MM.1S (cell line): ENCODE measurements at regions not wholly inside any gene's neighbourhood (a gene's known extent, or its start where the extent isn't known, plus 50 kb on each side); places are given as distances from the start of the nearest gene placed in this dataset.
"Not testable (repeated sequence)": the region's sequence is repeated elsewhere in the genome, so short reads cannot be mapped to it uniquely, and the experiment has no call there.

Source experiments
- DNase-seq: peaks from one replicate; pipeline ENCODE4 v3.0.0-alpha.2; 2015
- H2AFZ ChIP-seq: fragments of 300-600 bp; sonication (generic); 2 replicates; pipeline ENCODE4 v1.6.0; 2016; ENCODE audit warnings: antibody characterized with exemption, low read length
- H3F3A ChIP-seq: fragments of 300-600 bp; sonication (generic); 2 replicates; pipeline ENCODE4 v1.6.1; 2016; ENCODE audit warnings: mild to moderate bottlenecking, antibody characterized with exemption, low read length, moderate library complexity, mixed read lengths; ENCODE audit not compliant: insufficient read depth
- H3K27ac ChIP-seq: fragments of 300-600 bp; sonication (generic); 2 replicates; pipeline ENCODE4 v1.5.1; 2016; ENCODE audit warnings: mild to moderate bottlenecking, low read length
- H3K27me3 ChIP-seq: fragments of 300-600 bp; sonication (generic); replicated peaks from 2 replicates; pipeline ENCODE4 v1.6.0; 2016; ENCODE audit warnings: low read length; ENCODE audit not compliant: insufficient read depth
- H3K36me3 ChIP-seq: fragments of 300-600 bp; sonication (generic); replicated peaks from 2 replicates; pipeline ENCODE4 v1.6.1; 2016; ENCODE audit warnings: mild to moderate bottlenecking, low read length, mixed read lengths; ENCODE audit not compliant: insufficient read depth
- H3K4me1 ChIP-seq: fragments of 300-600 bp; sonication (generic); 2 replicates; pipeline ENCODE4 v1.6.1; 2016; ENCODE audit warnings: low read length, mixed read lengths
- H3K4me2 ChIP-seq: fragments of 300-600 bp; sonication (generic); 2 replicates; pipeline ENCODE4 v1.6.0; 2016; ENCODE audit warnings: low read depth, low read length
- H3K4me3 ChIP-seq: fragments of 300-600 bp; sonication (generic); 2 replicates; pipeline ENCODE4 v1.5.1; 2016; ENCODE audit warnings: low read length, mixed read lengths
- H3K79me2 ChIP-seq: fragments of 300-600 bp; sonication (generic); 2 replicates; pipeline ENCODE4 v1.6.1; 2016; ENCODE audit warnings: mixed run types, low read length, mixed read lengths
- H3K9ac ChIP-seq: fragments of 300-600 bp; sonication (generic); 2 replicates; pipeline ENCODE4 v1.6.1; 2016; ENCODE audit warnings: low read length, mixed read lengths
- H3K9me2 ChIP-seq: fragments of 300-600 bp; sonication (generic); replicated peaks from 2 replicates; pipeline ENCODE4 v1.6.1; 2016; ENCODE audit warnings: mild to moderate bottlenecking, low read length, mixed read lengths; ENCODE audit not compliant: insufficient read depth
- H3K9me3 ChIP-seq: fragments of 300-600 bp; sonication (generic); replicated peaks from 2 replicates; pipeline ENCODE4 v1.6.1; 2016; ENCODE audit warnings: mild to moderate bottlenecking, low read length, mixed read lengths; ENCODE audit not compliant: insufficient read depth
- H4K20me1 ChIP-seq: fragments of 300-600 bp; sonication (generic); 2 replicates; pipeline ENCODE4 v1.6.1; 2016; ENCODE audit warnings: mild to moderate bottlenecking, low read length, moderate library complexity, mixed read lengths; ENCODE audit not compliant: insufficient read depth
- CTCF ChIP-seq: fragments of 300-600 bp; sonication (generic); IDR thresholded peaks from 2 replicates; pipeline ENCODE4 v1.5.1; 2016; ENCODE audit warnings: antibody characterized with exemption, low read length, mixed read lengths
- EZH2 ChIP-seq: fragments of 300-600 bp; sonication (generic); optimal IDR thresholded peaks from 2 replicates; pipeline ENCODE3; 2017; ENCODE audit warnings: low read depth, mild to moderate bottlenecking, antibody characterized with exemption, low read length, mixed read lengths
- EZH2phosphoT487 ChIP-seq: fragments of 300-600 bp; sonication (generic); IDR thresholded peaks from 2 replicates; pipeline ENCODE4 v1.6.1; 2018; ENCODE audit warnings: antibody characterized with exemption, low read length

GRCh38 chr7:125279961-125280360, 350.3 kb upstream of the POT1 start:
- TF ChIP-seq CTCF (no peak), EZH2phosphoT487 (no peak), EZH2 (no peak)
- H3K27ac ChIP-seq = no peak overlapping the region
- no peak overlapping the region for H3K4me2 ChIP-seq
- no peaks in the 10 kb centered on the region for H3F3A ChIP-seq
- no peak overlapping the region for H3K4me3 ChIP-seq
- peaks cover 7% of the 10 kb centered on the region for H3K4me1 ChIP-seq
- no peaks in the 10 kb centered on the region for H3K27me3 ChIP-seq
- H3K36me3 ChIP-seq = no peaks in the 10 kb centered on the region
- no peak for DNase-seq
- no peaks in the 10 kb centered on the region for H4K20me1 ChIP-seq
- no peaks in the 10 kb centered on the region for H3K9me3 ChIP-seq
- no peak overlapping the region for H2AFZ ChIP-seq
- no peak overlapping the region for H3K9ac ChIP-seq
- no peaks in the 10 kb centered on the region for H3K9me2 ChIP-seq
- no peaks in the 10 kb centered on the region for H3K79me2 ChIP-seq

GRCh38 chr7:125278318-125278717, 348.7 kb upstream of the POT1 start:
- Histone ChIP-seq H3K9me2 (no peaks in the 10 kb centered on the region), H3K79me2 (no peaks in the 10 kb centered on the region), H3K36me3 (no peaks in the 10 kb centered on the region), H4K20me1 (no peaks in the 10 kb centered on the region), H3F3A (no peaks in the 10 kb centered on the region), H3K4me2 (no peak overlapping the region), H3K9ac (no peak overlapping the region), H3K4me1 (no peaks in the 10 kb centered on the region), H3K27ac (no peak overlapping the region), H3K9me3 (no peaks in the 10 kb centered on the region), H3K4me3 (no peak overlapping the region), H2AFZ (no peak overlapping the region), H3K27me3 (no peaks in the 10 kb centered on the region)
- DNase-seq = no peak
- no peak for TF ChIP-seq EZH2phosphoT487
- no peak for TF ChIP-seq CTCF
- no peak for TF ChIP-seq EZH2

GRCh38 chr7:125274742-125275141, 345.1 kb upstream of the POT1 start:
- H3K4me2 ChIP-seq, H3K27ac ChIP-seq, H3K9me3 ChIP-seq, H3K9ac ChIP-seq, H2AFZ ChIP-seq, H3K4me3 ChIP-seq, DNase-seq, H3K79me2 ChIP-seq, H4K20me1 ChIP-seq, H3K4me1 ChIP-seq, H3F3A ChIP-seq, H3K9me2 ChIP-seq, H3K36me3 ChIP-seq, H3K27me3 ChIP-seq: not testable (repeated sequence)

- not testable (repeated sequence) for H3K27me3 ChIP-seq, H3K9ac ChIP-seq, DNase-seq, H3K4me1 ChIP-seq, H3K4me2 ChIP-seq, H4K20me1 ChIP-seq, H3K27ac ChIP-seq, H3K36me3 ChIP-seq, H3K79me2 ChIP-seq, H3F3A ChIP-seq, H3K9me2 ChIP-seq, H3K4me3 ChIP-seq, H3K9me3 ChIP-seq, H2AFZ ChIP-seq
Measured at GRCh38 chr7:125264174-125264856, 334.7 kb upstream of the POT1 start.

- H2AFZ ChIP-seq, H3K9ac ChIP-seq, H3K9me2 ChIP-seq, H4K20me1 ChIP-seq, H3F3A ChIP-seq, H3K27ac ChIP-seq, H3K4me2 ChIP-seq, H3K36me3 ChIP-seq, H3K4me3 ChIP-seq, H3K79me2 ChIP-seq, DNase-seq, H3K27me3 ChIP-seq, H3K9me3 ChIP-seq: not testable (repeated sequence)
- H3K4me1 ChIP-seq = peaks cover 18% of the 10 kb centered on the region
Measured at GRCh38 chr7:125258876-125259417, 329.3 kb upstream of the POT1 start.
